Mucosa of descending colon (tissue), 3 donors: ENCODE measurements at regions not wholly inside any gene's neighbourhood (a gene's known extent, or its start where the extent isn't known, plus 50 kb on each side); places are given as distances from the start of the nearest gene placed in this dataset.
A peak's percentile ranks its signal among the peaks of the same experiment; 100 is the strongest.

Experiments
- ATAC-seq: fragments of 200-7000 bp; cut with Tn5 transposase; one replicate; pipeline ENCODE4 v1.9.1; 2020; ENCODE audit warnings: mild to moderate bottlenecking, moderate library complexity
- DNase-seq, 3 donors: peaks; one replicate each; pipeline ENCODE4 v3.0.0-alpha.2; 2020
- H3K36me3 ChIP-seq: fragments of 200-600 bp; one replicate; pipeline ENCODE4 v1.8.0; 2021; ENCODE audit warnings: low read depth, mild to moderate bottlenecking
- H3K4me1 ChIP-seq: fragments of 200-600 bp; one replicate; pipeline ENCODE4 v1.8.0; 2021; ENCODE audit warnings: low read depth, mild to moderate bottlenecking
- H3K4me3 ChIP-seq: fragments of 200-600 bp; one replicate; pipeline ENCODE4 v1.8.0; 2021; ENCODE audit warnings: mild to moderate bottlenecking
- H3K9me3 ChIP-seq: fragments of 200-600 bp; one replicate; pipeline ENCODE4 v1.8.0; 2021; ENCODE audit warnings: mild to moderate bottlenecking
- intact Hi-C, 2 donors: fragments of 100-400 bp; cut with DNase I in 1 of 2; cut with micrococcal nuclease in 1 of 2; formaldehyde crosslinking; loops; one replicate each; pipeline versions ENCODE4 v1.11.0 to v1.11.1; 2022; cut with DNase I, micrococcal nuclease
- TF ChIP-seq, protein P1 (sequence below): fragments of 200-600 bp; IDR thresholded peaks from one replicate; pipeline ENCODE4 v1.8.0; 2022; ENCODE audit warnings: antibody characterized with exemption, mild to moderate bottlenecking
- donor health status: DM: no; HTN: no; CAD: no; lungs with moderate emphysema.
- donor health status: DM: no; HTN: no; CAD: no.
- donor health status: DM: no; HTN: yes; CAD: no.

DNA sequence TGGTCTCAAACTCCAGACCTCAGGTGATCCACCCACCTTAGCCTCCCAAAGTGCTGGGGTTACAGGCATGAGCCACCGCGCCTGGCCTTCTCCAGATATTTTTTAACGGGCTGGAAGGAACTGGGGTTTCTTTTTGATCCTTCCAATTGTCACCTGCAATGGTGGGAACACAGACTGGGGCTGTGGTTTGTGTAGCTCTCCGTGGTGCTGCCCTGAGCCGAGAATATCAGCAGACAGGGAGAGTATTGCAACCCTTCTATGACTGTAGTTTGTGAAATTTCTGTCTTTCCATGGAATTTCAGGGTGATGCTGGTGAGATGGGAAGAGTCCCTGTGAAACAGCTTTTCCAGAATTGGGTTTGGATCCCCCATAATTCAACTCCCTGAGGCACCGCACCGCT, 263.5 kb downstream of the ENGASE start:
- intact Hi-C loops, result no loop called here
- ATAC-seq, result no peak
- H3K9me3 ChIP-seq, result no peaks in the 10 kb centered on the region
- H3K4me3 ChIP-seq, result no peak overlapping the region
- peak in 1 of 3 donors; percentile 2 for DNase-seq
- no peaks in the 10 kb centered on the region for H3K36me3 ChIP-seq
- TF ChIP-seq, protein P1, sequence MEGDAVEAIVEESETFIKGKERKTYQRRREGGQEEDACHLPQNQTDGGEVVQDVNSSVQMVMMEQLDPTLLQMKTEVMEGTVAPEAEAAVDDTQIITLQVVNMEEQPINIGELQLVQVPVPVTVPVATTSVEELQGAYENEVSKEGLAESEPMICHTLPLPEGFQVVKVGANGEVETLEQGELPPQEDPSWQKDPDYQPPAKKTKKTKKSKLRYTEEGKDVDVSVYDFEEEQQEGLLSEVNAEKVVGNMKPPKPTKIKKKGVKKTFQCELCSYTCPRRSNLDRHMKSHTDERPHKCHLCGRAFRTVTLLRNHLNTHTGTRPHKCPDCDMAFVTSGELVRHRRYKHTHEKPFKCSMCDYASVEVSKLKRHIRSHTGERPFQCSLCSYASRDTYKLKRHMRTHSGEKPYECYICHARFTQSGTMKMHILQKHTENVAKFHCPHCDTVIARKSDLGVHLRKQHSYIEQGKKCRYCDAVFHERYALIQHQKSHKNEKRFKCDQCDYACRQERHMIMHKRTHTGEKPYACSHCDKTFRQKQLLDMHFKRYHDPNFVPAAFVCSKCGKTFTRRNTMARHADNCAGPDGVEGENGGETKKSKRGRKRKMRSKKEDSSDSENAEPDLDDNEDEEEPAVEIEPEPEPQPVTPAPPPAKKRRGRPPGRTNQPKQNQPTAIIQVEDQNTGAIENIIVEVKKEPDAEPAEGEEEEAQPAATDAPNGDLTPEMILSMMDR, result no peak
- H3K4me1 ChIP-seq, result no peaks in the 10 kb centered on the region

DNA sequence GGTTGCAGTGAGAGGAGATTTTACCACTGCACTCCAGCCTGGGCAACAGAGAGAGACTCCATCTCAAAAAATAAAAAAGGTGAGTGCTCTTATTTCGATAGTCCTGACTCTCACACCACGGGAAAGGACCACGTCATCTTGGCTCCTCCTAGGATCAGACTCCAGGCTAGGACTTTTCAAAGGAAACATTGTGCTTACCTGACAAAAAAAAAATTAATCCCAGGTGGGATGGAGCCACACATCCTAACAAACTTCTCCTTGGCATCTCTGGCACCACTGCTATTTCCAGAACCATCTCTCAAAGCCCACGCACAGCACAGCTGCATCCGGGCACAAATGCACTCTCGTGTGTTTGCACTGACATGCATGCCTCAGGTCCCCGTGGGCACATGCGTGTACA, 262.4 kb downstream of the ENGASE start:
- no peaks in the 10 kb centered on the region for H3K4me1 ChIP-seq
- intact Hi-C loops, result no loop called here
- no peaks in the 10 kb centered on the region for H3K9me3 ChIP-seq
- no peak overlapping the region for H3K4me3 ChIP-seq
- ATAC-seq (no peak), DNase-seq (no peak)
- TF ChIP-seq, protein P1, result no peak
- no peaks in the 10 kb centered on the region for H3K36me3 ChIP-seq

DNA sequence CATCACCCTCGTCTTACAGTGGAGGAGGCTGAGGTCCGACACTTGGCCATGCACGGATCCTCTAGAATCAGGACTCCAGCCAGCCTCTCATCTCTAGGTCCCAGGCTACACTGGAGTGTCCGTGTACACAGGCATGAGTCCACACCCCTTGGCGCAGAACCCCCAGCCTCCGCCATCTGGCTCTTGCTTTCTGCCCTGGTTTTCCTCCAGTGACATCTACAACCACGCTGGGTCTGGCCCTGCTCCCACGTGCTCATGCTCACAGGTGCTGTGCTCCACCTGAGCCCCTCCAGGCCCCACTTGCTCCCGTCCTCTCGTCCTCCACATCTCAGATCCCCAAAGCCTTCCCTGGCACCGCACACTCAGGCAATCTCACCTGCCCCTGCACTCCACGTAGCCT, 260.8 kb downstream of the ENGASE start:
- TF ChIP-seq, protein P1, result no peak
- DNase-seq (peak in 1 of 3 donors; percentile 5), ATAC-seq (no peak)
- Histone ChIP-seq H3K4me1 (no peaks in the 10 kb centered on the region), H3K36me3 (no peaks in the 10 kb centered on the region), H3K9me3 (no peaks in the 10 kb centered on the region), H3K4me3 (no peak overlapping the region)
- intact Hi-C loops, result no loop called here

DNA sequence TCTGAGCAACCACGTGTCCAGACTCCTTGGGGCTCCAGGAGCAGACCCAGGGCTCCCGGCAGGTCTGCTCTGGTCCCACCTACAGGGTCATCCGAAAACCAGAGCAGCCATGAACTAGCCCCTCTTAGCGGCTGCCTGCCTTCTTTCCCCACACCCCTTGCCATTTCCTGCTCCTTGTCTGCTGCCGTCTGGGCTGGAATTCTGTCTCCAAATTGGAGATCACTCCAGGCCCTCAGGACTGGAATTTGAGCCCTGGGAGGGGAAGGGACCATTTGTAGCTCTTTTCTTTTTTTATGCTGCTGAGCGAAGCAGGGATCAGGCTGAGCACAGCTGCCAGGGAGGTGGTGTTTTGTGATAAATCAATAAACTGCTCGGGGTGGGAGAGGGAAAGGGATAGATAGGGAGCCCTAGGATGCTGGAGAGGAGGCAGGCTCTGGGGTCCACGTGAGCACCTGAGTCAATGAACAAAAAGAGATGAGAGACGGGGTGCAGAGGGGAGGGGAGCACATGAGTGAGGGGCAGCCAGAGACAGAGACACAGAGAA, 257.5 kb downstream of the ENGASE start:
- H3K4me3 ChIP-seq, result no peak overlapping the region
- no peaks in the 10 kb centered on the region for H3K4me1 ChIP-seq
- no peaks in the 10 kb centered on the region for H3K36me3 ChIP-seq
- no peaks in the 10 kb centered on the region for H3K9me3 ChIP-seq
- ATAC-seq, result no peak
- TF ChIP-seq, protein P1, result no peak
- intact Hi-C loops, result no loop called here
- DNase-seq, result no peak

DNA sequence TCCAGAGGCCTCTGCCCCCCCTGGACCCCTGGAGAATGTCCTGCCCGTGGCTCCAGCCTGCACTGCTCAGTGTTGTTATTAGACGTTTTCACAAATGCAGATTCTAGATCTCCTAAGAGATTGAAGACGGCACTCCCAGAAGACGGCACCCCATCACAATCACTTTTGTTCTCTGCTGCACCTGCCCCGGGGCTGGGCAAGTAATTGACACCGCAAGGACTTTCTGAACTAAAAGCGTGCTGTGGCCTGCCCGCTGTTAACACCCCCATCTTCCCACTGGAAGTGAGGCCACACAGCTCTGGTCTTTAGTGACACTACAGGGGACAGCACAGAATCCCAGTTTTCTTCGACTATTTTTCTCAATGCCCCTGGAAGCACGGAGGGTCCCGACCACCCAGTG, 256.9 kb downstream of the ENGASE start:
- no peak for ATAC-seq
- TF ChIP-seq, protein P1, result no peak
- DNase-seq, result no peak
- Histone ChIP-seq H3K9me3 (no peaks in the 10 kb centered on the region), H3K4me1 (no peaks in the 10 kb centered on the region), H3K36me3 (no peaks in the 10 kb centered on the region), H3K4me3 (no peak overlapping the region)
- intact Hi-C loops, result no loop called here

DNA sequence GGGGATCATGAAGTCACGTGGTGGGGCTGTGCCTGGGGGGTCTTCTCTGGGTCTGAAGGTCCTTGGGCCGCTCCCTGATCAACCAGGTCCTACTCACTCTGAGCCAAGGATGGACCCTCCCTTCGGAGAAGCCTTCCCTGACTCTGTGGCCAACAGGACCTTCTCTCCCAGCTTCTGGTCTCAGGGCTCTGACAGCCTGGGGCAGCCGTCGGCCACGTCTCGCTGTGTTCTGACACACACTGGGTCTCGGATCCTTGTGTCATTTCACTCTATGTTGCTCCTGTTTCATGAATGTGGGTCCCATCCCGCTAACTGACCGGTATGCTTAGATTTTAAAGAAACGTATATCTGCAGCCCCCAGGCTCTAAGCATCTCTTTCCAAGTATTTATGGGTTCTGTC, 256.1 kb downstream of the ENGASE start:
- Histone ChIP-seq H3K9me3 (no peaks in the 10 kb centered on the region), H3K4me3 (no peak overlapping the region), H3K4me1 (no peaks in the 10 kb centered on the region), H3K36me3 (no peaks in the 10 kb centered on the region)
- intact Hi-C loops, result no loop called here
- DNase-seq (peak in 1 of 3 donors; percentile 15), ATAC-seq (no peak)
- TF ChIP-seq, protein P1, result no peak
